Neural progenitor cell (in vitro differentiated cells): ENCODE measurements at regions not wholly inside any gene's neighbourhood (a gene's known extent, or its start where the extent isn't known, plus 50 kb on each side); places are given as distances from the start of the nearest gene placed in this dataset.

ENCODE experiments used
- EZH2 ChIP-seq: fragments of 200-600 bp; sonication (generic); IDR thresholded peaks from 2 replicates; pipeline ENCODE4 v1.6.1; 2017; ENCODE audit warnings: antibody characterized with exemption, mild to moderate bottlenecking, moderate library complexity
- TF ChIP-seq, protein P1 (sequence below): fragments of 200-600 bp; sonication (generic); IDR thresholded peaks from 2 replicates; pipeline ENCODE4 v1.5.1; 2017; ENCODE audit warnings: antibody characterized with exemption, mild to moderate bottlenecking

DNA sequence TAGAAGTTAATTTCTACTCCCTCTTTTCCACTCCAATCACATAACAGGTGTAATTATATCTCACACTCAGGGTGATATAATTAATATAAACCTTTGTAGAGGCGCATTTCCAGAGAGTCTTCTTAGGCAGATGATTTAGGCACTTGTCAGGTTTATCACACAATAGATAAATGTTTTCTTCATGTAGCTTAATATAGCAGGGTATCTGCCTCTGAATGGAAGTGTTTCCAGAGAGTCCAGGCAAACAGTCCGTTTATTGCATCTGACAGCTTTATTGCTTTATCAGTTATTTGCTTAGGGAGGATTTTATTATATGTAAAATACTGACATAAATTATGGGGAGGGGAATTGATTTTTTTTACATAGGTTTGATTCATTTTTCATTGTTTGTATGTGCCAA lies 766.3 kb downstream of the SLC4A3 start:
- TF ChIP-seq, protein P1, sequence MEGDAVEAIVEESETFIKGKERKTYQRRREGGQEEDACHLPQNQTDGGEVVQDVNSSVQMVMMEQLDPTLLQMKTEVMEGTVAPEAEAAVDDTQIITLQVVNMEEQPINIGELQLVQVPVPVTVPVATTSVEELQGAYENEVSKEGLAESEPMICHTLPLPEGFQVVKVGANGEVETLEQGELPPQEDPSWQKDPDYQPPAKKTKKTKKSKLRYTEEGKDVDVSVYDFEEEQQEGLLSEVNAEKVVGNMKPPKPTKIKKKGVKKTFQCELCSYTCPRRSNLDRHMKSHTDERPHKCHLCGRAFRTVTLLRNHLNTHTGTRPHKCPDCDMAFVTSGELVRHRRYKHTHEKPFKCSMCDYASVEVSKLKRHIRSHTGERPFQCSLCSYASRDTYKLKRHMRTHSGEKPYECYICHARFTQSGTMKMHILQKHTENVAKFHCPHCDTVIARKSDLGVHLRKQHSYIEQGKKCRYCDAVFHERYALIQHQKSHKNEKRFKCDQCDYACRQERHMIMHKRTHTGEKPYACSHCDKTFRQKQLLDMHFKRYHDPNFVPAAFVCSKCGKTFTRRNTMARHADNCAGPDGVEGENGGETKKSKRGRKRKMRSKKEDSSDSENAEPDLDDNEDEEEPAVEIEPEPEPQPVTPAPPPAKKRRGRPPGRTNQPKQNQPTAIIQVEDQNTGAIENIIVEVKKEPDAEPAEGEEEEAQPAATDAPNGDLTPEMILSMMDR: no peak
- no peak for TF ChIP-seq EZH2
